ENCODE measurements at regions not wholly inside any gene's neighbourhood (a gene's known extent, or its start where the extent isn't known, plus 50 kb on each side); places are given as distances from the start of the nearest gene placed in this dataset.

- TF ChIP-seq EZH2 (IDR thresholded peaks at IDR 0.05; ENCODE audit: insufficient read depth, poor library complexity, severe bottlenecking) (no peak), EZH2phosphoT487 (IDR thresholded peaks at IDR 0.05; ENCODE audit: insufficient read depth, low read depth) (no peak)
These were observed 185.9 kb upstream of the GATB start for GRCh38 chr4:151946718-151947117.

All from GM23248 (cell line).